ENCODE measurements at regions not wholly inside any gene's neighbourhood (a gene's known extent, or its start where the extent isn't known, plus 50 kb on each side); places are given as distances from the start of the nearest gene placed in this dataset.

DNA sequence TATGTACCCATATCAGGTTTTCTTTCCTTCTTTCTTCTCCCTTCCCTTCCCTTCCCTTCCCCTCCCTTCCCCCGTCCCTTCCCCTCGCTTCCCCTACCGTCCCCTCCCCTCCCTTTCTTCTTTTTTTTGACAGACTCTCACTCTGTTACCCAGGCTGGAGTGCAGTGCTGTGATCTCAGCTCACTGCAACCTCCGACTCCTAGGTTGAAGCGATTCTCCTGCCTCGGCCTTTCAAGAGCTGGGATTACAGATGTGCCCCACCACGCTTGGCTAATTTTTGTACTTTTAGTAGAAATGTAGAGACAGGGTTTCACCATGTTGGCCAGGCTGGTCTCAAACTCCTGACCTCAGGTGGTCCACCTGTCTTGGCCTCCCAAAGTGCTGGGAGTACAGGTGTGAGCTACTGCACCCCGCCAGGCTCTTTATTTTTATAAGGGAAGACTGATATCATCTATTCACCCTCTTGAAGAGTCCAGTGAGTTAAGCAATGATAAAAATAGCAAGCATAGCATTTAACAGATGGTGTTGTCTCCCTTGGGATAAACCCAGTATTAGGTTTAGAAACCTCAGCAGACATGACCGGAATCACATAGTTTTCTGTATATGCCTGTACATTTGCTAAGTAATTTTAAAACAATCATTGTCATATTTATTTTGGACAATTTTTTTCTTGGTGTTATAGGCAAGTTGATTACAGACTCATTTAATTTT, 888.4 kb downstream of the TRIB2 start:
- Histone ChIP-seq H3K4me3 (no peak overlapping the region), H3K27ac (no peak overlapping the region), H3K9me3 (replicated peaks) (no peaks in the 10 kb centered on the region), H3K27me3 (replicated peaks) (no peaks in the 10 kb centered on the region), H3K36me3 (no peaks in the 10 kb centered on the region), H3K4me1 (replicated peaks) (no peaks in the 10 kb centered on the region)
- DNase-seq (ENCODE audit: low read depth in 1 of 2, low spot score in 2 of 2): no peak

DNA sequence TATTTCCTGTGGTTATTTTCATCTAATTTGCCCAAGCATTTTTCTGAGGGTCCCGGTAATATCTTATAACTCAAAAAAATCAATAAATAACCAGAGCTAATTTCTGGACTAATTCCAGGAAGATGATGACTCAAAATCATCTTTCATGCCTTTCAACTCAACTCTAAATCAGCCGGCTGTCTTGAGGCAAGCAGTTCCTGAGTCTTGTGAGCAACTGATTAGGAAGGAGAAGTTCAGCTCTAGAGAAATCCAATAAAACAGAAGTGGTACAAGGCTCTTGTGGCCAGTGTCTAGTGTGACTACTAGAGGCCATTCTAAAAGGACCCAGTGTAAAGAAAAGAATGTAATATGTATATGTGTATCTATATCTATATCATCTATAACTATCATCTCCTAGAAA, 890.4 kb downstream of the TRIB2 start:
- H3K36me3 ChIP-seq: no peaks in the 10 kb centered on the region

DNA sequence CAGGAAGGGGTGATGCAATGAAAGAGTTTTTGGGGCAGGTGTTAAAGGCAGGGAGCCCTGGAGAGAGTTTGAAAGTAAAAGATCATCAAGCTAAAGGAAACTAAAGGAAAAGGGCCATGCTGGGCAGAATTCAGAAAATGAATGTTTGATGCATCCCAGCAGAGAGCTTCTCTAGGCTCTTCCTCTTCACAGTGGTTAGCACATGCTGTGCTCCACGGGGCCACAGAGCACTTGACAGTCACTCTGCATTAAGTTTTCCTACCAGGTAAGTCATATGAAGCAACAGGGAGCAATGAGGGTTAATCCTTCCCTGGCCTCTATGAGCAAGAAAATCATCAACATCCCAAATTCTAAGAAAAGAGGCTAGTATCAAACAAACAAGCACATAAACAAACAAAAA, 895.2 kb downstream of the TRIB2 start:
- Histone ChIP-seq H3K27ac (no peak overlapping the region), H3K4me1 (replicated peaks) (no peaks in the 10 kb centered on the region), H3K9me3 (replicated peaks) (no peaks in the 10 kb centered on the region), H3K27me3 (replicated peaks) (no peaks in the 10 kb centered on the region), H3K4me3 (no peak overlapping the region), H3K36me3 (no peaks in the 10 kb centered on the region)
- DNase-seq (ENCODE audit: low read depth in 1 of 2, low spot score in 2 of 2): no peak

More for the DNA sequence above, 890.4 kb downstream of the TRIB2 start:
- no peak overlapping the region for H3K4me3 ChIP-seq
- no peak overlapping the region for H3K27ac ChIP-seq
- DNase-seq (ENCODE audit: low read depth in 1 of 2, low spot score in 2 of 2): no peak
- H3K4me1 ChIP-seq (replicated peaks): no peaks in the 10 kb centered on the region
- H3K27me3 ChIP-seq (replicated peaks): no peaks in the 10 kb centered on the region
- no peaks in the 10 kb centered on the region for H3K9me3 ChIP-seq (replicated peaks)

DNA sequence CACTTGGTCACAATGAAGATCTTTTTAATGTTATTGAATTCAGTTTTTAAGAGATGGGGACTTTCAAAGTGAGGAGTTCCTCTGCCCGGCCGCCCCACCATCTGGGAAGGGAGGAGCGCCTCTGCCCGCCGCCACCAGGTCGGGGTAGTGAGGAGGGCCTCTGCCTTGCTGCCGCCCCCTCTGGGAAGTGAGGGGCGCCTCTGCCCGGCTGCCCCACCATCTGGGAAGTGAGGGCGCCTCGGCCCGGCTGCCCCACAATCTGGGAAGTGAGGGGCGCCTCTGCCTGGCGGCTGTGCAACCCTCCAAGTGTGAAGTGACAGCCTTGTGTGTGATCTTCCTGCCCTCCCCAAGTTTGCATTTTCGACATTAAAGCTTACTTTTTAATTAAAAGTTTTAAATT, 899.3 kb downstream of the TRIB2 start:
- Histone ChIP-seq H3K27ac (no peak overlapping the region), H3K36me3 (no peaks in the 10 kb centered on the region), H3K9me3 (replicated peaks) (no peaks in the 10 kb centered on the region)

DNA sequence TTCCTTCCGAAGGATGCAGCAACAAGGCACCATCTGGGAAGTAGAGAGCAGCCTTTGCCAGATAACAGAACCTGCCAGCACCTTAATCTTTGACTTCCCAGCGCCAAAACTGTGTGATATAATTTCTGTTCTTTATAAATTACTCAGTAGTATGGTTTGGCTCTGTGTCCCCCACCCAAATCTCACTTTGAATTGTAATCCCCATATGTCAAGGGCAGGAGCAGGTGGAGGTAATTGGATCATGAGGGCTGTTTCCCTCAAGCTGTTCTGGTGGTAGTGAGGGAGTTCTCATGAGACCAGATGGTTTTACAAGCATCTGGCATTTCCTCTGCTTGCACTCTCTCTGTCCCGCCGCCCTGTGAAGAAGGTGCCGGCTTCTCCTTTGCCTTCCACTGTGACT, 899.9 kb downstream of the TRIB2 start:
- no peak for DNase-seq (ENCODE audit: low read depth in 1 of 2, low spot score in 2 of 2)
- Histone ChIP-seq H3K9me3 (replicated peaks) (0 out of 2 replicates have a peak, but pooled peaks cover 3% of the 10 kb centered on the region), H3K4me1 (replicated peaks) (no peaks in the 10 kb centered on the region), H3K27ac (no peak overlapping the region), H3K4me3 (no peak overlapping the region), H3K27me3 (replicated peaks) (no peaks in the 10 kb centered on the region), H3K36me3 (no peaks in the 10 kb centered on the region)

More for the DNA sequence above, 899.3 kb downstream of the TRIB2 start:
- Histone ChIP-seq H3K27me3 (replicated peaks) (no peaks in the 10 kb centered on the region), H3K4me3 (no peak overlapping the region), H3K4me1 (replicated peaks) (no peaks in the 10 kb centered on the region)
- DNase-seq (ENCODE audit: low read depth in 1 of 2, low spot score in 2 of 2): no peak

DNA sequence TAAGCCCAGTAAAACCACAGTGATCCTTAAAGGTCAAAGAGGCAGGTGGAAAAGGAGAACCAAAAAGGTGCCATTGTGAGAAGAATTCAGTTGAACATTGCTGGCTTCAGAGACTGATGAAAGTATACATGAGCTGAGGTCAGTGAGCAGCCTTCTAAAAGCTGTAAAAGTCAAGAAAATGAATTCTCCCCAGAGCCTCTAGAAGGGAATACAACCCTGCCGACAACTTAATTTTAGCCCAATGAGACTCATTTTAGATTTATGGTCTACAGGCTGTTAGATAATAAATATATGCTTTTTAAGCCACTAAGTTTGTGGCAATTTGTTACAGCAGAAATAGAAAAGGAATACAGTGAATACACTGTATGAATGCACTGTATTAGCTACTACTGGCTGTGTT, 911.4 kb downstream of the TRIB2 start:
- H3K36me3 ChIP-seq: no peaks in the 10 kb centered on the region
- no peaks in the 10 kb centered on the region for H3K4me1 ChIP-seq (replicated peaks)
- H3K9me3 ChIP-seq (replicated peaks): no peaks in the 10 kb centered on the region
- no peak overlapping the region for H3K4me3 ChIP-seq
- H3K27me3 ChIP-seq (replicated peaks): no peaks in the 10 kb centered on the region
- no peak for DNase-seq (ENCODE audit: low read depth in 1 of 2, low spot score in 2 of 2)
- no peak overlapping the region for H3K27ac ChIP-seq

DNA sequence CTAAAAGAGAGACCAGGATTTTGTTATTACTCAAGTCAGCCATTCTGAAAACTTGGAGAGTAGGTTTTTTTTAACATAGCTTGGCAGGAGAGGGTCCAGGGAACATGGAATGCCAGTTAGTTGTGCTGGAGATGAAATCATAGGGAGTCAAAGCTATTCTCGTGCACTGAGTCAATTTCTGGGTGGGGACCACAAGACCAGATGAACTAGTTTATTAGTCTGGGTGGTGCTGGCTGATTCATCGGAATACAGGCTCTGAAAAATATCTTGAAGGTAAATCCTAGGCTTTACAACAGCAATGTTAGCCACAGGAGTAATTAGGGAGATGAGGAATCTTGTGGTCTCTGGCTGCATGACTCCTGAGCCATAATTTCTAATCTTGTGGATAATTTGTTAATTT, 921.4 kb downstream of the TRIB2 start:
- Histone ChIP-seq H3K36me3 (no peaks in the 10 kb centered on the region), H3K4me3 (no peak overlapping the region), H3K27ac (no peak overlapping the region), H3K27me3 (replicated peaks) (no peaks in the 10 kb centered on the region), H3K4me1 (replicated peaks) (no peaks in the 10 kb centered on the region), H3K9me3 (replicated peaks) (no peaks in the 10 kb centered on the region)
- DNase-seq (ENCODE audit: low read depth in 1 of 2, low spot score in 2 of 2): no peak

DNA sequence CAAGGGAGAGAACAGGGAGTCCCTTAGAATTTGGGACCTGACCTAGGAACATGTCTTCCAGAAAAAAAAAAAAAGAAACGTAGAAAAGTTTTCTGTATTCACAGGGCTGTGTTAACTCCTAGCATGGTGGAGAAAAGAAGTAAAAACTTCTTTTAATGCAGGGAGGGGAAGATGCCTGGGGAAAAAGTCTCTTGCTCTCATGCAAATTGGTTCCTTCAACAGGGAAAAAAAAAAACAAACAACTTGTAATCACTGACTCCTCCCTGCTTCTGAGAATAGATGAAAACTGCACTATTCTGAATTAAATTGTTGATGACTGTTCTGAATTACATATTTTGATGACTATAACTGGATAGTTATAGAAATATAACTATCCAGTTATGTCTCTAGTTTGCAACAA, 933.2 kb downstream of the TRIB2 start:
- Histone ChIP-seq H3K9me3 (replicated peaks) (peaks cover 3% of the 10 kb centered on the region; the same call in 1 of the 2 replicates), H3K36me3 (no peaks in the 10 kb centered on the region), H3K4me3 (no peak overlapping the region), H3K27me3 (replicated peaks) (no peaks in the 10 kb centered on the region), H3K27ac (no peak overlapping the region), H3K4me1 (replicated peaks) (peaks cover 4% of the 10 kb centered on the region; the same call in 1 of the 2 replicates)
- DNase-seq (ENCODE audit: low read depth in 1 of 2, low spot score in 2 of 2): no peak

DNA sequence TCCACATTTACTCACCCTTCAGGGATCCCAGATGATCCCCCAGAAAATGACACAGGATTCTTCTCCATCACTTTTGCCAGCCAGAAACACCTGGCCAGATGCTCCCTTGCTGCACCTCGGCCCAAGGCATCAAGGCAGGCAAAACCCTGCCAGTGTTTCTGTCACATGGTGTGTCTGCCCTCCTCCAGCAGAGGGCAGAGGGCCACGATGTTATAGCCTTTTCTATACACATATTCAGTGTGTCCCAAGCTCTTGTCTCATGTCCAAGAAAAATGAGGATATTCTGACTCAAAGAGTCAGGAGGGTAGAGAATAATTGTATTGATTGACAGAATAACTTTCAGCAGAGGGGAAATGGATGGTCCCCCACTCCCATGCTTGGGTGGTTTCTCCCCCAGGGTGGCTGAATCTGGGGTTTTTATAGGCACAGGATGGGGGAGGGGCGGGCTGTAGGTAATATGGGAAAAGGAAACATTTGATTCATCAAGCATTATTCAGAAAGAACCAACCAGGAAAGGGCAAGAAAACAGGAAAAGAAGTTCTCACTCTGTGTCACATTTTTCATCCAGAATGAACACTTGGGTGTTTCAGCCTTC, 933.9 kb downstream of the TRIB2 start:
- peaks cover 4% of the 10 kb centered on the region; the same call in 1 of the 2 replicates for H3K4me1 ChIP-seq (replicated peaks)
- no peak for DNase-seq (ENCODE audit: low read depth in 1 of 2, low spot score in 2 of 2)

DNA sequence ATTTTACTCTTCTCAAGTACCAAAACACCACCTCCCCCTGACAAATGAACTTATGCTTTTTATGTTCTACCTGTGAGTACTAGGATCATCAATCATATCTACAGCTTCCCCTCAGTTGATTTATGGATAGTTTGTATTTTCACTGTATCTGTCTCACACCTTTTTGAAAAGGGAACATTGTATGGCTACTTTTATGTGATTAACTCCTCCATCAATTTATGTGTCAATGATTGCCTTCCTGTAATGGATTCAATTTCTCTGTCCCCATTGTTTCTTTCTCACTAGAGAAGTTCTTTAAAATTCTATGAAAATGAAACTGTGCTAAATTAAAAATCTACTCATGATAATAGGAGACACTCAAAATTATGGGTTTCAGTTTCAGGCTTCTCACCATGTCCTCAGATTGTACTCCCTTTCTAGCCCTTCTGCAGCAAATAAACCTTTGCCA, 935.0 kb downstream of the TRIB2 start:
- peaks cover 4% of the 10 kb centered on the region; the same call in 1 of the 2 replicates for H3K4me1 ChIP-seq (replicated peaks)
- H3K9me3 ChIP-seq (replicated peaks): no peaks in the 10 kb centered on the region; the same call in 1 of the 2 replicates
- H3K27me3 ChIP-seq (replicated peaks): no peaks in the 10 kb centered on the region
- H3K36me3 ChIP-seq: no peaks in the 10 kb centered on the region
- no peak for DNase-seq (ENCODE audit: low read depth in 1 of 2, low spot score in 2 of 2)
- H3K4me3 ChIP-seq: no peak overlapping the region
- no peak overlapping the region for H3K27ac ChIP-seq

More for the DNA sequence above, 933.9 kb downstream of the TRIB2 start:
- Histone ChIP-seq H3K36me3 (no peaks in the 10 kb centered on the region), H3K9me3 (replicated peaks) (peaks cover 3% of the 10 kb centered on the region; the same call in 1 of the 2 replicates), H3K27me3 (replicated peaks) (no peaks in the 10 kb centered on the region), H3K27ac (no peak overlapping the region), H3K4me3 (no peak overlapping the region)

DNA sequence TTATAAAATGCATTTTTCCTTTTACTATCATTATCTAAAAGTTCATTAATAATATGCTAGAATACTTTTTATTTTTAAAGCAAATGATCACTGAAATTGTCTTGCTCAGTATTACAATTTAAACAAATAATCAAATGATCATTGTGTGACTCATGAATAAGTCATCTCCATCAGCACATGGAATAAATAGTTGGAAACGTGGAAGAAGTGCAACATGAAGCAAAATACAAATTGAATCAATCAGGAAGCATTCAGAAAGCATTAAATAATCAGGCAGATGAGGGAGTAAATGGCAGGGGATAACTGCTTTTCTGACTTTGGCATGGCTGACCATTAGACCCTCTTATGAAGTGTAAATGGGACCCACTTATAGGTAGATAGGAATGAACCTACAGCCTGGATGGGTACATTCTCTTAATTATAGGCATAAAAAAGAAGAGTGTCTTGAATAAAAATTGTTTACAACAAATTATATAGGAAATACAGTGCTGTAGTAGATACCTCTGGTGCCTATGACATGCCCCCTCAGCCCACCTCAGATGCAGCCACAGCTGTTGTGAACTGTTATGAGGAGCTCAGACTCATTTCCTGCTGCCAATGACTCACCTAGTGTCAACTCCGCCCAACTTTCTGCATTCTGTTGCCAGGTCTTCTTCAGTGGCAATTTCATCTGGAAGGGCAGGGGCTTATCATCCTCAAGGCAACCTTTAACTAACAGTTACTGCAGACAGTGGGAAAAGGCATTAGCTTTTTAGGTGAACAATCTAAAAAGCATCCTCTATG, 936.0 kb downstream of the TRIB2 start:
- DNase-seq (ENCODE audit: low read depth in 1 of 2, low spot score in 2 of 2): peak in 1 of 2 experiments; percentile 8
- Histone ChIP-seq H3K27ac (0 out of 2 replicates have a peak overlapping the region, but pooled peaks have one; percentile 26), H3K4me1 (replicated peaks) (peaks cover 4% of the 10 kb centered on the region; the same call in 1 of the 2 replicates), H3K4me3 (no peak overlapping the region), H3K36me3 (no peaks in the 10 kb centered on the region), H3K9me3 (replicated peaks) (no peaks in the 10 kb centered on the region; the same call in 1 of the 2 replicates), H3K27me3 (replicated peaks) (no peaks in the 10 kb centered on the region)

DNA sequence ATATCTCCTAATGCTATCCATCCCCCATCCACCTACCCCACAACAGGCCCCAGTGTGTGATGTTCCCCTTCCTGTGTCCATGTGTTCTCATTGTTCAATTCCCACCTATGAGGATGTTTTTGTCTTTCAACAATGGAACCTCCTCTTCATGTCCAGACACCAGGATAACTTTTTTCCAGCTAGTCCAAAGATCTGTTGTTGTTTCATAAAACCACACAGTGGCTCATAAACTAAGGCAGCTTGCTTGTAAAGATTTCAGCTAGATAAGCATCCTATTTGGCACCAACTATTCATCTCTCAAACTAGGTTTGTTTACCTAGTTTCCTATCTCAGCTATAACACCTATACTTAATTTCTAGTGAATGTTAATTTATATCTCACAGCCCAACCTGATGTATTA, 937.7 kb downstream of the TRIB2 start:
- peaks cover 4% of the 10 kb centered on the region; the same call in 1 of the 2 replicates for H3K4me1 ChIP-seq (replicated peaks)
- H3K4me3 ChIP-seq: no peak overlapping the region
- H3K27ac ChIP-seq: no peak overlapping the region
- no peaks in the 10 kb centered on the region for H3K27me3 ChIP-seq (replicated peaks)
- H3K9me3 ChIP-seq (replicated peaks): no peaks in the 10 kb centered on the region; the same call in 1 of the 2 replicates
- H3K36me3 ChIP-seq: no peaks in the 10 kb centered on the region
- DNase-seq (ENCODE audit: low read depth in 1 of 2, low spot score in 2 of 2): no peak

DNA sequence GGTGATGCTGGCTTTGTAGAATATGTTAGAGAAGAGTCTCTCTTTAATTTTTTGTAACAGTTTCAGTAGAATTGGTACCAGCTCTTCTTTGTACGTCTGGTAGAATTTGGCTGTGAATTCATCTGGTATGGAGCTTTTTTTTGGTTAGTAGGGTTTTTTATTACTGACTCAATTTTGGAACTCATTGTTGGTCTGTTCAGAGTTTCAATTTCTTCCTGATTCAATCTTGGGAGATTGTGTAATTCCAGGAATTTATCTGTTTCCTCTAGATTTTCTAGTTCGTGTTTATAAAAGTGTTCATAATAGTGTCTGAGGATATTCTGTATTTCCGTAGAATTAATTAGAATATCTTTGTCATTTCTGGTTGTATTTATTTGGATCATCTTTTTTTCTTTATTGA, 943.5 kb downstream of the TRIB2 start:
- no peak overlapping the region for H3K4me3 ChIP-seq
- no peaks in the 10 kb centered on the region for H3K4me1 ChIP-seq (replicated peaks)
- H3K9me3 ChIP-seq (replicated peaks): no peaks in the 10 kb centered on the region
- no peak overlapping the region for H3K27ac ChIP-seq
- no peaks in the 10 kb centered on the region for H3K36me3 ChIP-seq
- H3K27me3 ChIP-seq (replicated peaks): no peaks in the 10 kb centered on the region
- DNase-seq (ENCODE audit: low read depth in 1 of 2, low spot score in 2 of 2): no peak

DNA sequence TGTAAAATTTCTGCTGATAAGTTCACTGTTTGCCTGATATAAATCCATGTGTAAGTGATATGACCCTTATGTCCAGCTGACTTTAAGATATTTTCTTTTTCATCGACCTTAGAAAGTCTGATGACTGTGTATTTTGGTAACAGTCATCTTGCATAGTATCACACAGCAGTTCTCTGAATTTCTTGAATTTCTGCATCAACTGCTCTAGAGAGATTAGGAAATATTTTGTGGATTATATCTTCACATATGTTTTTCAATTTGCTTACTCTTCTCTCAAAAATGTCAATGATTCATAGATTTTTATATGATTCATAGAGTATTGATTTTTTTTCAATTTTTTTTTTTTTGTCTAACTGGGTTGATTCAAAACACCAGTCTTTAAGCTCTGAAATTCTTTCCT, 945.3 kb downstream of the TRIB2 start:
- no peaks in the 10 kb centered on the region for H3K27me3 ChIP-seq (replicated peaks)
- no peak overlapping the region for H3K27ac ChIP-seq
- H3K4me3 ChIP-seq: no peak overlapping the region
- no peaks in the 10 kb centered on the region for H3K4me1 ChIP-seq (replicated peaks)
- no peaks in the 10 kb centered on the region for H3K36me3 ChIP-seq
- H3K9me3 ChIP-seq (replicated peaks): no peaks in the 10 kb centered on the region
- DNase-seq (ENCODE audit: low read depth in 1 of 2, low spot score in 2 of 2): no peak

Data from SJSA1 (cell line).